ENCODE measurements at regions not wholly inside any gene's neighbourhood (a gene's known extent, or its start where the extent isn't known, plus 50 kb on each side); places are given as distances from the start of the nearest gene placed in this dataset.

DNA sequence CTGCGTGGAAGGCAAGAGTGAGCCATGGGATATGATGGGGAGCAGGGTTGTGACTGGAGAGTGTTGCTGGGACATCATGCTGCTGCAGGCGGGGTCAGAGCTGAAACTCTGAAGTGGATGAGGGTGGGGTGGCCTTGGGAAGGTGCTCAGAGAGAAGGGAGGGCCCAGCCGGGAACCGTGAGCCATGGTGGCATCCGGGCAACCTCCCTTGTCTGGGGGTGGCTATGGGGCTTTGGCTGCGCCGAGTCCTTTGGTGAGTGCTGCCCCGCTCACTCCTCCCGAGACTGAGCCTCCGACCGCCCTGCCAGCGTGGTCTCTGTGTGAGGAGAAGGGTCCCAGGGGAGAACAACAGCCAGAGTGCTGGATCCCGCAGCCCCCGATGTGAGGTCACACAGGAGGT, 632.0 kb downstream of the BRD1 start:
- no peak for DNase-seq (ENCODE audit: low spot score)

- DNase-seq (ENCODE audit: low spot score) = no peak
Measured at GRCh38 chr22:49193901-49194465, 633.7 kb downstream of the BRD1 start.

DNA sequence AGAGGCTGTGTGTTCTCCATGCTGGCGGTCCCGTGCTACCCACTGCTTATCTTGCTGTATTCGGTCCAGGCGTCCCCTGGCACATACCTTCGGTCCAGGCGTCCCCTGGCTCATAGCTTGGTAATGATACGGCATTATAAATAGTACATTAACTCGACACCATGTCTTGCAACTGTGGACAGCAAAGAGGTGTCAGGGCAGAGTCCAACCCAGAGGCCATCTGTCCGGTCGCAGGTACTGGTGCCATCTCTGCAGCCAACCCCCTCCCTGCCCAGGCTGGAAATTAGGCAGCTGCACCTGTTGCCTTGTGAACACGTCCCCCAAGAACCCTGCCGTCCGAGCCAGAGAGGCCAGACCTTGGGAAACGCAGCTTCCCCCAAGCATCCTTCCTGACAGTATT, 634.3 kb downstream of the BRD1 start:
- DNase-seq (ENCODE audit: low spot score) = no peak

GRCh38 chr22:49192857-49193250, 634.8 kb downstream of the BRD1 start:
- no peak for DNase-seq (ENCODE audit: low spot score)

GRCh38 chr22:49192180-49192856, 635.4 kb downstream of the BRD1 start:
- DNase-seq (ENCODE audit: low spot score) = no peak

DNA sequence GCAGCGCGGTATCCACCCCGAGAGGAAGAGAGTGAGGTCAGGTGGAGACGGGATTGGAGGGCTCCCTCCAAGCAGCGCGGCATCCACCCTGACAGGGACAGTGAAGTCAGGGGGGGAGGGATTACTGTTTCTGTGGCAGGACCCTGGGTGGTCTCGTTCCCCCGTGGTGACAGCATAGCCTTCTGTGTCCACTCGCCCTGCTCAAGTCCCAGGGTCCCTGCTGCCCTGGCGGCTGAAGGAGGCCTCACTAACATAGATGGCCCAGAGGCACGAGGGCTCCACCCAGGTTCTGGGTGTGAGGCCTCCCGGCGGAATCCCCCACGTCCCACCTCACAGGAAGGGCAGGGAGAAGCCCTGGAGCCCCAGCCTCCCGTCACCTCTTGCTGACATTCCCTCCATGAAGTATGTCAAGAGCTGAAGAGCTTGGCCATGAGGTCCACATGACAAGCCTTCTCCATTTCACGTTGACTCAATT, 636.1 kb downstream of the BRD1 start:
- no peak for DNase-seq (ENCODE audit: low spot score)

GRCh38 chr22:49190816-49191505, 636.7 kb downstream of the BRD1 start:
- no peak for DNase-seq (ENCODE audit: low spot score)

- DNase-seq (ENCODE audit: low spot score) = no peak
Measured at GRCh38 chr22:49189871-49190270, 637.8 kb downstream of the BRD1 start.

DNA sequence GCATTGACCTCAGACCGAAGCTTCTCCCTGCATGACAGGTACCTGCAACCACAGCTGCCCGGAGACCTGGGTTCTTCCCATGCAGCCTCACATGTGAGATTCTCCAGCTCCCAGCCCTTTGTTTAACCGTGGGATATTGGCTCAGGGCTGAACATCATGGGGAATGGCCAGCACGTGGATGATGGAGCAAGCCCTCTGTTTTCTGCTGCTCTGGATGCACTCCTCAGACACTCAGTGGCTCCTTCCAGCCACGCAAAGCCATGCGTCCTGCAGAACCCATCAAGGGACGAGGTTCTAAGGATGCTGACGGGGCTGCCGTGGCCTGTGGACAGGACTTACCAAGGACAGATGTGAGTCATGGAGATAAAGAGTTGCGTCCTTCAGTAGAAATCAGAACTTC, 639.1 kb downstream of the BRD1 start:
- no peak for DNase-seq (ENCODE audit: low spot score)

GRCh38 chr22:49188091-49188490, 639.6 kb downstream of the BRD1 start:
- DNase-seq (ENCODE audit: low spot score) = no peak

- DNase-seq (ENCODE audit: low spot score) = no peak
Measured at GRCh38 chr22:49186762-49187161, 640.9 kb downstream of the BRD1 start.

- DNase-seq (ENCODE audit: low spot score) = no peak
Measured at GRCh38 chr22:49186293-49186692, 641.4 kb downstream of the BRD1 start.

GRCh38 chr22:49185312-49185969, 642.2 kb downstream of the BRD1 start:
- no peak for DNase-seq (ENCODE audit: low spot score)

GRCh38 chr22:49184736-49185135, 642.9 kb downstream of the BRD1 start:
- DNase-seq (ENCODE audit: low spot score) = no peak

- no peak for DNase-seq (ENCODE audit: low spot score)
Measured at GRCh38 chr22:49183826-49184216, 643.9 kb downstream of the BRD1 start.

DNA sequence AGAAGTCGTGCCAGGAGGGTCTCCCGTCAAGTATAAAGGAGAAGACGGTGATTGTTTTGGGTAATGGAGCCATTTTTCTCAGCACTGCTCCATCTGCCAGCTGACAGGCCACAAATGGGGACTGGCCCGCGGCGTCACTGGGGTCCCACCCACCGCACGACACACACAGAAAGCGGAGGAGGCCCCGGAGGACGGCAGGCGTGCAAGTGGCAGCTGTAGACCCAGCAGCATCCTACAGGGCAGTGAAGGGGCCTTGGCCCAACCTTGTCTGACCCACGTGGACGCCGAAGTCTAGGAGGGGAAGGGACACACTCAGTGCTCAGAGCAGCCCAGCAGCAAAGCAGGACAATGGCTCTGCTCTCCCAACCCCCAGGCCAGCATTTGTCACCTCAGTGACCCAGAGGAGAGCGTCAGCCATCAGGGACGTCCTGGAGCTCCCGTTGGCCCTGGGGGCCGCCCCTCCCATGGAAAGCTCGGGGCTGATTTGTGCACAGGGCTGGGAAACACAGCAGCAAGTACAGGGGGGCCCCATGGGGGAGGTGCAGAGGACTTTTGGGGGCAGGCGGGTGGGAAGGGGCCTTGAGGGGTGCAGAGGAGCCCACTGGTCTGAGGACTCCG, 644.4 kb downstream of the BRD1 start:
- DNase-seq (ENCODE audit: low spot score) = no peak

- no peak for DNase-seq (ENCODE audit: low spot score)
Measured at GRCh38 chr22:49182416-49182815, 645.3 kb downstream of the BRD1 start.

- no peak for DNase-seq (ENCODE audit: low spot score)
Measured at GRCh38 chr22:49181942-49182341, 645.7 kb downstream of the BRD1 start.

GRCh38 chr22:49181431-49181830, 646.2 kb downstream of the BRD1 start:
- no peak for DNase-seq (ENCODE audit: low spot score)

DNA sequence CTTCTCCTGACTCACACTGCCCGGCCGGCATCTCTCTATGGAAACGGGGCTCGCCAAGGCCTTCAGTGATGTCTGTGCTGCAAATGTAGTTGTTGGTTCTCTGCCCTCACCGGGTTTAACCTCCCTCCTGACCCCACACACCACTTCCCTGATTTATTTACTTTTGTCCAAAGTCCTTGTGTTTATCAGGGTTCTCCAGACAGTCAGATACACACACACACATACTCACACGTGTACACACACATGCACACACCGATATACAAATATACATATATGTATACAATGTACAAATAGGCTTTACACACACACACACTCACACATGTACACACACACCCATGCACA, 647.0 kb downstream of the BRD1 start:
- no peak for DNase-seq (ENCODE audit: low spot score)

DNA sequence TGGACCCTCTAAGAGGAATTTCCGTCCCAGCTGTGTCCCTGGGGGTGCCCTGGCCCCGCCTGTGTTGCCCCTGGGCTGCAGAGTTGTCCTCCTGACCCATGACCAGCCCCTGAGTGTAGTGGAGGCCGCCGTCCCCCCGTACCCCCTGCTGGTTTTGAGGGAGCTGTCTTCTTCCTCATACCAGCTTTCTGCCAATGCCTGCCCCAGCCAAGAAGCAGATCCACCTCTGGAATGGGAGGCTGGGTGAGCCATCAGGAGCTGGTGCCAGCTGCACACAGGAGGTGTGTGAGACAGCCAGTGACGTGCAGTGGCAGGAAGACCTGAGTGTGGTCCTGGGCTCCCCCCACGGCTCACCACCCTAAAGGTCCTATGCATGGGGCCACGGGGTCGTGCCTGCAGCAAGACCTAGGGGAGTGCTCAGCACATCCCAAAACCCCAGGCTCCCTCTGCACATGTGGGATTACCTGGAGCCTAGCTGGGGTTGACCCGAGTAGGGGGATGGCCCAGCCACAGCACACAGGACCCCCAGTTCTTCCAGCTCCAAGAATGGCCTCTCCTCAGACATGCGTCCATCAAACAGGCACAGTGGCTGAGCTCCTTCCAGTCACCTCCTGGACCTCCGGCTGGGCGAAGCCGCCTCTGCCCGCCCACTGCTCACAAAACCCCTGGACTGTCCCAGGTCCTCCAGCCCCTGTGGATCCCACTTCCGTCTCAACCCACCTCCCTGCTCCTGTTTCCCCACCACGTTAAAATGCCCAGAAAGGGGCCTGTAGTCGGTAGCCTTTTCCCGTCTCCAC, 647.6 kb downstream of the BRD1 start:
- no peak for DNase-seq (ENCODE audit: low spot score)

DNA sequence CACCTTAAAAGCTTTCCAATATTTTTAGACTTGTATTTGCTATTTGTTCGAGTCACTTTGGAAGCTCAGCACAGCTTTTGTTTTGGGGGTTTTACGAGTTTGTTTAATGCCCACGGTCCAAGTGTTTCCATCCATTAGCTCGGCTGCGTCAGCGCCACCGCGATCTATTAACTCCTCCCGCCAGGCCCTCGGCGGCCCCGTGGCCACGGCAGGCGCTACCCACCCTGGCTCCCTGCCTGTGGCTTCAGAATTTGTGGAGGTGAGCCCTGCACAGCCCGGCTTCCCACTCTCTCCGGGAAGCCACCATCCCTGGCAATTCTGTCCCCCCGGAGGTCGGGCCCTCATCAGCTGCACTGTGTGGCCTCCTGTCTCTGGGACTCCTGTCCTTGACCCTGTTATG, 648.5 kb downstream of the BRD1 start:
- no peak for DNase-seq (ENCODE audit: low spot score)
